Astrocyte of the hippocampus (primary cell): ENCODE measurements at regions not wholly inside any gene's neighbourhood (a gene's known extent, or its start where the extent isn't known, plus 50 kb on each side); places are given as distances from the start of the nearest gene placed in this dataset.
"Not testable (repeated sequence)": the region's sequence is repeated elsewhere in the genome, so short reads cannot be mapped to it uniquely, and the experiment has no call there.

Experiments used
- DNase-seq: peaks from one replicate; pipeline ENCODE4 v3.0.0; 2011; ENCODE audit warnings: low read depth, low spot score

GRCh38 chr12:83473408-83474095 lies 786.8 kb downstream of the TMTC2 start:
- DNase-seq, result no peak

DNA sequence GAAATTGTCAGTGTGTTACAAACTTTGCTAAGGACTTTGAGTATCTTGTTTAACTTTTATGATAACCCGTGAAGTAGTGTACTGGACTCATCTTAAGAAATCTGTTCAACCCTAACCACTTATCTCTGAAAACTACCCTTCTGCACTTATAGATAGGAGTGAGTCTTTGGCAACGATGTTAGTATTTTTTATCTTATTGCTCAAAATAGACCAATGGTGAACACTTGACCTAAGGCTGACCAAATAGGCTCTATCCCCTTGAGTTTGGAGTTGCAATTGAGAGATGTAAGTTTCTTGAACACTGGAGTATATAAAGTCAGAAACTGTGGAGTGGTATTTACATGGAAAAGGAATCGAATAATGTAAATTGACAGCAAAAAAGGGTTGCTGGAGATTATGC lies 786.1 kb downstream of the TMTC2 start:
- DNase-seq, result no peak

GRCh38 chr12:83472350-83472749 lies 785.6 kb downstream of the TMTC2 start:
- DNase-seq, result no peak

GRCh38 chr12:83471341-83471740 lies 784.6 kb downstream of the TMTC2 start:
- no peak for DNase-seq

DNA sequence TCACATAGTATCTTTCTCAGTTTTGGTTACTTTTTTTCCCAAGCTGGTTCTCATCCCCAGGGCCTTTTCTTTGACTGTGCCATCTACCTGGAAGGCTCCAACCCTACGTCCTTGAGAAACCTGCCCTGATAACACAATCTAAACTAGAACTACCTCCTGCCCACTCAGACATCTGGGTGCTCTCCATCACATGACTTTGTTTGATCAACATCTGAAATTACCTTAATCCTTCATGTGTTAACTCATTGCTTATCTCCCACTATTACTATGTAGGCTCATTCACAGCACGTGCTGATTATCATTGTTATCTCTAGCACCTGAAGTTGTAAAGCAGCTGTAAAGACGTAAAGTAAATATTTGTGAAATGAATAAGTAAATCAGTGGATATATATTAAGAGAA lies 784.0 kb downstream of the TMTC2 start:
- no peak for DNase-seq

GRCh38 chr12:83468988-83469908 lies 782.5 kb downstream of the TMTC2 start:
- peak; percentile 28 for DNase-seq

- no peak for DNase-seq
Measured at GRCh38 chr12:83465632-83466031, 778.9 kb downstream of the TMTC2 start.

DNA sequence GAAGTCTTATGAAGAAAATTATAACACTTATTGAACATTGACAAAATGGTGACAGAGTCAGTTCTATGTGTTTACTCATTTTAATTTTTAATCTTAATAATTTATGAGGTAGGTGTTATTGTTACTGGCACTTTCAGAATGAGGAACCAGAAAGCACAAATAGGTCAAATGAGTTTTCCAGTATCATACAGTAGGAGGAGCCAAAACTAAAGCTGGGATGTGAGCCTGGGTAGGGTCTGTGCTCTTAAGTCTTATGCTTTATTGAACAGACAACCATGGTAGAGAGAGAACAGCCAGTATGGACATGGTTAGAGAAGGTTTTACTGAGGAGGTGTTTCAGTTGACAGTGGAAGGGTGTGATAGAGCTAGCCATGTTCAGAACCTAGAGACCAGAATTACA lies 775.7 kb downstream of the TMTC2 start:
- no peak for DNase-seq

DNA sequence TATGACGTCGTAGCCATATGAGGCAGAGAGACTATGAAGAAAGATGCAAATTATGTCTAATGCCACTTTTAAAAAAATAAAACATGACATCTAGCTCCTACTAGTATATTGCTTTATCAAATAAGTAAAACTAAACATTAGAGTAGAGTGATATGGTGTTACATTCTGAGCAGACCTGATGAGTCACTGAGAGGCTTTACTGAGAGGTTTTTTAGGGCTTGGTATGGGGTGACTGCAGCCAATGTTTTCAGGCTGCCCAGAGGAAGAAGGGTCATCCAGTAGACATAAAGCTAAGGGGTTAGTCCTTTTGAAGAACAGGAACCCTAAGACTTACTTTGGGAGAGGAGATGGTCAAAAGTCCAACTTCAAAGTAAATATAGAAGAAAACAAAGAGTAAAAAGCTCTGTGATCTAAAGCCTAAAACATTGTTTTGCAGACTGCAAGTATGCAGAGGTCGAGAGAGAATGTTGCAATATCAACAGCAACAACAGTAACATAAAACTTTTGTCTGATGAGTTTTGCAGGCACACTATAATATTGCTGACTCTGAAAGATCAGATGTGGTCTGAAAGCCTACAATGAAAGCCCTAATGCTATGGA lies 774.7 kb downstream of the TMTC2 start:
- DNase-seq, result no peak

DNA sequence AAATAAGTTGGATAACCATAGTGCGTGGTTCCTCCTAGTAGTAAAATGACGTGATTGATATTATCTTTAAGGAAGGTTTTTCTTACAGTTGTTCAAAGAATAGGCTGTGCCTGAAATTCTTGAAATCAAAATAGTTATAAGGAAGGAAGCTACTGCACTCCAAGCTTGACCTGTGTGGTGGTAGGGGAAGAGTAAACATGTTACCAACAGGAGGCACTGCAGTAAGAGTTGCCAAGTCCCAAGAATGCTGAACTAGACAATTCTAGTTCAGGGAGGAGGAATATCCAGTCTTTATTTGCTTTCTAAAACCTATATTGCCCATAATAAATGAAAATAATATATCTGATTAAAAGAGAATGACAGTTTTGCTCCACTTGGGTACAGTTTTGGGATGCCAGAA lies 764.5 kb downstream of the TMTC2 start:
- no peak for DNase-seq

DNA sequence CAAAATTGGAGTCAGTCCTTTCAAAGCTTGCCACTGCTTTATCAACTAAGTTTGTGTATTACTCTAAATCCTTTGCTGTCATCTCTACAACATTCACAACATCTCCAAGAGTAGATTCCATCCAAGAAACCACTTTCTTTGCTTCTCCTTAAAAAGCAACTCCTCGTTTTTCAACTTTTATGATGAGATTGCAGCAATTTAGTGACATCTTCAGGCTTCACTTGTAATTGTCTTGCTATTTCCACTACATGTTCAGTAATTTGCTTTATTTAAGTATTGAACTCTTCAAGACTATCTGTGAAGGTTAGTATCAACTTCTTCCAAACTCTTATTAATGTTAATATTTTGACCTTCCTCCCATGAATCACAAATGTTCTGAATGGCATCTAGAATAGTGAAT lies 747.9 kb downstream of the TMTC2 start:
- DNase-seq, result peak; percentile 5

DNA sequence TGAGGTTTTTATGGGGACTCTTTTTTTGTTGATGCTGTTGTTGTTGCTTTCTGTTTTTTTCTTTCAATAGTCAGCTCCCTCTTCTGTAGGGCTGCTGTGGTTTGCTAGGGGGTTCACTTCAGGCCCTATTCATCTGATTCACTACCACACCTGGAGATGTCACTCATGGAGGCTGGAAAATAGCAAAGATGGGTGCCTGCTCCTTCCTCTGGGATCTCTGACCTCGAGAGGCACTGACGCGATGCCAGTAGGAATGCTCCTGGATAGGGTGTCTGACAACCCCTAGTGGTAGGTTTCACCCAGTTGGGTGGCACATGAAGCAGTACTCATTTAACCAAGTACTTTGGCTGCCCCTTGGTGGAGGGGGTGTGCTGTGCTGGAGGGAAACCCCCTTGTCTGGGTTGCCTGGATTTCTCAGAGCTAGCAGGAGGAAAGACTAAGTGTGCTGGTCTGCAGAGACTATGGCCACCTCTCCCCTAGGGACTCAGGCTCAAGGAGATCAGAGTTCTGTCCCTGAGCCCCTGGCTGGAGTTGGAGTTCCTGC lies 745.5 kb downstream of the TMTC2 start:
- DNase-seq, result no peak

DNA sequence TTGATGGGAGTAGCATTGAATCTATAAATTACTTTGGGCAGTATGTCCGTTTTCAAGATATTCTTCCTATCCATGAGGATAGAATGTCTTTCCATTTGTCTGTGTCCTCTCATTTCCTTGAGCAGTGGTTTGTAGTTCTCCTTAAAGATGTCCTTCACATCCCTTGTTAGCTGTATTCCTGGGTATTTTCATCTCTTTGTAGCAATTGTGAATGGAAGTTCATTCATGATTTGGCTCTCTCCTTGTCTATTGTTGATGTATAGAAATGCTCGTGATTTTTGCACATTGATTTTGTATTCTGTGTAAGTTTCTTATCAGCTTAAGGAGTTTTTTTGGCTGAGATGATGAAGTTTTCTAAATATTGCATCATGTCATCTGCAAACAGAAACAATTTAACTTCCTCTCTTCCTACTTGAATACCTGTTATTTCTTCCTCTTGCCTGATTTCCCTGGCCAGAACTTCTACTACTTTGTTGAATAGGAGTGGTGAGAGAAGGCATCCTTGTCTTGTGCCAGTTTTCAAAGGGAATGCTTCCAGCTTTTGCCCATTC lies 741.0 kb downstream of the TMTC2 start:
- DNase-seq, result not testable (repeated sequence)

GRCh38 chr12:83414981-83415380 lies 728.3 kb downstream of the TMTC2 start:
- no peak for DNase-seq

GRCh38 chr12:83408851-83409250 lies 722.1 kb downstream of the TMTC2 start:
- DNase-seq, result no peak

DNA sequence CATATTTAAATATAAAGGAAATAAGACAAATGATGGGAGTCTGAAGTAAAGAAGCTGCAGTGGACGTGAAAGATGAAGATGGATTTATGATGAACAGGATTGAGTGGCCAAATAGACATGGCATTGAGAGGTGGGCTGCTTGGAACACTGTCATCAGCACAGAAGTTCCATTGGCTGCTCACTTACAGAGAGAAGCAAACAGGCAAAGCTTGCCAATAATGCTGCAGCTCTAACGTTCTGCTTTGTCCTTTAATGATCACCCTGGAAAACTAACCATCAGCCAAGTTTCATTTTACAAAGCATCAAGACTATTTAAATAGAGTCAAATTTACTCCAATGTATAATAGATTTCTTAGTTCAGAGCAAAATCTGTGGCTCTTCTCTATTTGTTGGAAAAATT lies 721.4 kb downstream of the TMTC2 start:
- DNase-seq, result no peak

DNA sequence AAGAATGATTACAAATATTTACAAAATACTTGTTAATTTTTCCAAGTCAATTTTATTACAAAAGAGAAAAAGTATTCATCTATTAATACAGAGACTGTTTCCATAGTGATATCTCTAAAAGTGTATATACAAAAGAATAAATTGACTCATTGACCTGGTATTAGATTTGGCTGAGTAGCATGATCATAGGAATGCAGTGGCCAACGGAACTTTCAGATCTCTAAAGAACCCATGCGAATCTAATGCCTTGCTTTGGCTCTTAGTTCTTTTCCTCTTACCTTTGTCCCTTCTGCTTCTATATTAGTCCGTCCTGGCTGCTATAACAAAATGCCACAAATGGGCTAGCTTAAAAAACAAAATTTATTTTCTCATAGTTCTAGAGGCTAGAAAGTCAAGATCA lies 717.8 kb downstream of the TMTC2 start:
- peak; percentile 31 for DNase-seq

DNA sequence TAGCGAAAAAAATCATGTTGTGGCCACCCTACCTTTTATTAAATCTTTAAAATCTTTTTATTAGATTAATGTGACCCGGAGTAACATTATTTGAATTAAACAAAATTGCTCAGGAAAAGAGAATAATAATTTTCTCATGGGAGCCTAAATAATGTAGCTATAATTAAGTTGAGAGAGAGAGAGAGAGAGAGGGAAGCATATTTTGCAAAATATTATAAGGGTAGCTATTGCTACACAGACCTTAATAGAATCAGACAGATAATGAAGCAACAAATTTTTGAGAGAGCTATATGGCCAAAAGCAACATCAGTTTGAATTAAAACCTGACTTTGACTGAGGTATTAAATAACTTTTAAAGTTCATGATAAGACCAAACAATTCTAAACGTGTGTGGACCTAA lies 703.5 kb downstream of the TMTC2 start:
- DNase-seq, result no peak

DNA sequence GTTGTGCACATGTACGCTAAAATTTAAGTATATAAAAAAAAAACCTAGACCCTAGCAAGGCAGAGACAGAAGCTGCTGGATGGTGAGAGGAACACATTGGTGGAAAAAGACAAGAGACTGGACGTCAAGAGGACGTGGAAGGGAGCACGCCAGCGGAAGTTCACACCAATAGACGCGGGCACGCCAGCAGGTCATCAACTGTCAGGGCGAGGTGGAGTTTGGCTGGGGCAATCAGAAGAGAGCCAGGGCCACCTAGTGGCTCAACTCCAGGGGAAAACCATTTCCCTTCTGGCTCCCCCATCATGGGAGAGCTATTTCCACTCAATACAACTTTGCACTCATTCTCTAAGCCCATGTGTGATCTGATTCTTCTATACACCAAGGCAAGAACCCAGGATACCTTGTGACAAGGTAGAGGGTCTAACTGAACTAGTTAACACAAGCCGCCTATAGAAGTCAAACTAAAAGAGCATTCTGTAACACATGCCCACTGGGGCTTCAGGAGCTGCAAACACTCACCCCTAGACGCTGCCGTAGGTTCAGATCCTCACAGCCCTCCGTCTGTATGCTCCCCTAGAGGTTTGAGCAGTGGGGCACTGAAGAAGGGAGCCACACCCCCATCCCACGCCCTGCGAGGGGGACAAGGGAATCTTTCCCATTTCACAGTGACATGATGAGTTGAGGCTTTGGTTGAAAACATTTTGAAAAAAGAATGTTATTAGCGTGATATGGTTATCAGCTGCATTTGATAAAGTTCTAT lies 702.7 kb downstream of the TMTC2 start:
- no peak for DNase-seq

- DNase-seq, result no peak
Measured at GRCh38 chr12:83388551-83388950, 701.8 kb downstream of the TMTC2 start.

- DNase-seq, result no peak
Measured at GRCh38 chr12:83386527-83387264, 700.0 kb downstream of the TMTC2 start.
